NCI-H1436 treated with DMSO at 0.1 percent for 48 hours (cell line): ENCODE measurements at regions not wholly inside any gene's neighbourhood (a gene's known extent, or its start where the extent isn't known, plus 50 kb on each side); places are given as distances from the start of the nearest gene placed in this dataset.

Experiments used
- DNase-seq: peaks from one replicate; lab custom pipeline; 2025; lab: John Stamatoyannopoulos, UW

- DNase-seq: no peak
Measured at GRCh38 chr2:14533131-14533757, 99.3 kb upstream of the LRATD1 start.

GRCh38 chr2:14535156-14535555, 97.4 kb upstream of the LRATD1 start:
- DNase-seq: no peak

GRCh38 chr2:14536976-14537375, 95.5 kb upstream of the LRATD1 start:
- no peak for DNase-seq

GRCh38 chr2:14540015-14540414, 92.5 kb upstream of the LRATD1 start:
- no peak for DNase-seq

- no peak for DNase-seq
Measured at GRCh38 chr2:14543284-14543683, 89.2 kb upstream of the LRATD1 start.

GRCh38 chr2:14544247-14544646, 88.3 kb upstream of the LRATD1 start:
- DNase-seq: no peak

GRCh38 chr2:14547830-14548229, 84.7 kb upstream of the LRATD1 start:
- DNase-seq: no peak

- DNase-seq: no peak
Measured at GRCh38 chr2:14550658-14551057, 81.9 kb upstream of the LRATD1 start.

- DNase-seq: no peak
Measured at GRCh38 chr2:14551069-14551468, 81.4 kb upstream of the LRATD1 start.

GRCh38 chr2:14552286-14552685, 80.2 kb upstream of the LRATD1 start:
- no peak for DNase-seq

- DNase-seq: no peak
Measured at GRCh38 chr2:14552818-14553217, 79.7 kb upstream of the LRATD1 start.

GRCh38 chr2:14554849-14555545, 77.5 kb upstream of the LRATD1 start:
- no peak for DNase-seq

GRCh38 chr2:14557111-14557510, 75.4 kb upstream of the LRATD1 start:
- no peak for DNase-seq

GRCh38 chr2:14557916-14558315, 74.6 kb upstream of the LRATD1 start:
- DNase-seq: no peak

- no peak for DNase-seq
Measured at GRCh38 chr2:14558335-14558919, 74.1 kb upstream of the LRATD1 start.

GRCh38 chr2:14560716-14561115, 71.8 kb upstream of the LRATD1 start:
- no peak for DNase-seq

GRCh38 chr2:14563324-14563723, 69.2 kb upstream of the LRATD1 start:
- DNase-seq: no peak

GRCh38 chr2:14565666-14566065, 66.9 kb upstream of the LRATD1 start:
- no peak for DNase-seq

GRCh38 chr2:14567561-14567960, 65.0 kb upstream of the LRATD1 start:
- DNase-seq: no peak

- no peak for DNase-seq
Measured at GRCh38 chr2:14569294-14569693, 63.2 kb upstream of the LRATD1 start.

GRCh38 chr2:14572633-14573032, 59.9 kb upstream of the LRATD1 start:
- no peak for DNase-seq

- no peak for DNase-seq
Measured at GRCh38 chr2:14577843-14578242, 54.7 kb upstream of the LRATD1 start.
